ENCODE measurements at regions not wholly inside any gene's neighbourhood (a gene's known extent, or its start where the extent isn't known, plus 50 kb on each side); places are given as distances from the start of the nearest gene placed in this dataset.

GRCh38 chr11:103539166-103539565, 429.9 kb downstream of the DYNC2H1 start:
- ChIA-PET POLR2A (no interaction called here), CTCF (no interaction called here)
- TF ChIP-seq HDGF (IDR thresholded peaks at IDR 0.05; ENCODE audit: borderline replicate concordance) (no peak), FOXK2 (IDR thresholded peaks at IDR 0.05) (no peak), ELF4 (IDR thresholded peaks at IDR 0.05) (no peak), BHLHE40 (IDR thresholded peaks at IDR 0.05; ENCODE audit: borderline replicate concordance) (no peak), TARDBP (IDR thresholded peaks at IDR 0.05) (no peak), LEF1 (IDR thresholded peaks at IDR 0.05; ENCODE audit: borderline replicate concordance) (no peak), ARNT (IDR thresholded peaks at IDR 0.05) (no peak)
- no peak for DNase-seq (ENCODE audit: extremely low spot score)

- POLR2A ChIA-PET: no interaction called here
- CTCF ChIA-PET: no interaction called here
- no peak for TF ChIP-seq SP1 (IDR thresholded peaks at IDR 0.05)
- no peak for TF ChIP-seq CTBP1 (IDR thresholded peaks at IDR 0.05; ENCODE audit: borderline replicate concordance)
- TF ChIP-seq SUZ12 (IDR thresholded peaks at IDR 0.05): no peak
- no peak for TF ChIP-seq ARNT (IDR thresholded peaks at IDR 0.05)
- no peak for TF ChIP-seq BHLHE40 (IDR thresholded peaks at IDR 0.05; ENCODE audit: borderline replicate concordance)
- no peak for TF ChIP-seq PKNOX1 (IDR thresholded peaks at IDR 0.05)
- TF ChIP-seq FOXK2 (IDR thresholded peaks at IDR 0.05): no peak
- DNase-seq (ENCODE audit: extremely low spot score): no peak
Observed at GRCh38 chr11:103541186-103541795, 432.1 kb downstream of the DYNC2H1 start.

GRCh38 chr11:103542851-103543250, 433.6 kb downstream of the DYNC2H1 start:
- no peak for DNase-seq (ENCODE audit: extremely low spot score)
- TF ChIP-seq SUZ12 (IDR thresholded peaks at IDR 0.05) (no peak), ELF4 (IDR thresholded peaks at IDR 0.05) (no peak), ZNF384 (IDR thresholded peaks at IDR 0.05) (no peak), CTBP1 (IDR thresholded peaks at IDR 0.05; ENCODE audit: borderline replicate concordance) (no peak)
- POLR2A ChIA-PET: no interaction called here
- CTCF ChIA-PET: no interaction called here

GRCh38 chr11:103543456-103543855, 434.2 kb downstream of the DYNC2H1 start:
- DNase-seq (ENCODE audit: extremely low spot score): no peak
- POLR2A ChIA-PET: no interaction called here
- CTCF ChIA-PET: no interaction called here
- TF ChIP-seq CTBP1 (IDR thresholded peaks at IDR 0.05; ENCODE audit: borderline replicate concordance): no peak
- TF ChIP-seq SP1 (IDR thresholded peaks at IDR 0.05): no peak
- TF ChIP-seq BHLHE40 (IDR thresholded peaks at IDR 0.05; ENCODE audit: borderline replicate concordance): no peak
- no peak for TF ChIP-seq FOXK2 (IDR thresholded peaks at IDR 0.05)
- no peak for TF ChIP-seq PKNOX1 (IDR thresholded peaks at IDR 0.05)
- no peak for TF ChIP-seq FOXA1 (IDR thresholded peaks at IDR 0.05)
- no peak for TF ChIP-seq L3MBTL2 (conservative IDR thresholded peaks at IDR 0.05)
- no peak for TF ChIP-seq NFRKB (IDR thresholded peaks at IDR 0.05)
- no peak for TF ChIP-seq ZNF384 (IDR thresholded peaks at IDR 0.05)
- no peak for TF ChIP-seq ARNT (IDR thresholded peaks at IDR 0.05)

- ChIA-PET POLR2A (no interaction called here), CTCF (no interaction called here)
- TF ChIP-seq ARNT (IDR thresholded peaks at IDR 0.05): no peak
- DNase-seq (ENCODE audit: extremely low spot score): no peak
Observed at GRCh38 chr11:103544874-103545273, 435.6 kb downstream of the DYNC2H1 start.

GRCh38 chr11:103545551-103545950, 436.3 kb downstream of the DYNC2H1 start:
- CTCF ChIA-PET: no interaction called here

GRCh38 chr11:103546236-103546635, 437.0 kb downstream of the DYNC2H1 start:
- ChIA-PET POLR2A (no interaction called here), CTCF (no interaction called here)
- DNase-seq (ENCODE audit: extremely low spot score): no peak
- TF ChIP-seq ZNF384 (IDR thresholded peaks at IDR 0.05) (no peak), BHLHE40 (IDR thresholded peaks at IDR 0.05; ENCODE audit: borderline replicate concordance) (no peak), LEF1 (IDR thresholded peaks at IDR 0.05; ENCODE audit: borderline replicate concordance) (no peak), HDGF (IDR thresholded peaks at IDR 0.05; ENCODE audit: borderline replicate concordance) (no peak), FOXA1 (IDR thresholded peaks at IDR 0.05) (no peak), ARNT (IDR thresholded peaks at IDR 0.05) (no peak), PKNOX1 (IDR thresholded peaks at IDR 0.05) (no peak), L3MBTL2 (conservative IDR thresholded peaks at IDR 0.05) (no peak), NFRKB (IDR thresholded peaks at IDR 0.05) (no peak)

More at GRCh38 chr11:103545551-103545950, 436.3 kb downstream of the DYNC2H1 start:
- POLR2A ChIA-PET: no interaction called here
- no peak for DNase-seq (ENCODE audit: extremely low spot score)
- TF ChIP-seq FOXA1 (IDR thresholded peaks at IDR 0.05): no peak
- TF ChIP-seq SUZ12 (IDR thresholded peaks at IDR 0.05): no peak
- no peak for TF ChIP-seq ELF4 (IDR thresholded peaks at IDR 0.05)
- TF ChIP-seq FOXM1 (IDR thresholded peaks at IDR 0.05; ENCODE audit: borderline replicate concordance): no peak
- TF ChIP-seq FOXK2 (IDR thresholded peaks at IDR 0.05): no peak
- TF ChIP-seq SP1 (IDR thresholded peaks at IDR 0.05): no peak
- TF ChIP-seq ZNF384 (IDR thresholded peaks at IDR 0.05): no peak
- TF ChIP-seq LEF1 (IDR thresholded peaks at IDR 0.05; ENCODE audit: borderline replicate concordance): no peak
- TF ChIP-seq ARNT (IDR thresholded peaks at IDR 0.05): no peak
- TF ChIP-seq TARDBP (IDR thresholded peaks at IDR 0.05): no peak
- no peak for TF ChIP-seq PKNOX1 (IDR thresholded peaks at IDR 0.05)
